ENCODE measurements at regions not wholly inside any gene's neighbourhood (a gene's known extent, or its start where the extent isn't known, plus 50 kb on each side); places are given as distances from the start of the nearest gene placed in this dataset.

DNA sequence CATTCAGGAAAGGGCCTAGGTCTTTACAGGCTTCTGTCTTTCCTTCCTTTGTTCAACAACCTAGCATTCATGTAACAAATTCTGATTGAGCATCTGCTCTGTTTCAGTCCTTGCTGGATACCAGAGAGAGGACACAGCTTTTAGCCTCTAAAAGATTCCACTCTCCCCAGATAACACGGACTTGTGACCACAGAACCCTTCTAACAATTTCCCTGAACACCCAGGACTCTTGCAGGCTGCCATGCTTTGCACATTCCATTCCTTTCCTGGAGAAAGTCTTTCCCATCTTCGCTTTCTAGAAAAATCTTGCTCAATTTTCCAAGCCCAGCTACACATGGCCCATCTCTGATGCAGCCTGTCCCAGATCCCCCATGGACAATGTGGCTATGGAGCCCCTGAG is 310.9 kb downstream of the ACTL7B start:
- Histone ChIP-seq H3K4me3 (ENCODE audit: insufficient read depth, low read depth, low read length) (no peak overlapping the region), H3K9me3 (ENCODE audit: insufficient read depth, low read depth, low read length) (no peaks in the 10 kb centered on the region), H3K27ac (ENCODE audit: low read depth, low read length) (no peak overlapping the region), H3K4me2 (ENCODE audit: low read length) (no peak overlapping the region), H4K20me1 (ENCODE audit: insufficient read depth, low read length) (no peaks in the 10 kb centered on the region), H3K36me3 (ENCODE audit: insufficient read depth, low read length) (no peaks in the 10 kb centered on the region), H3K27me3 (ENCODE audit: insufficient read depth, low read length) (no peaks in the 10 kb centered on the region), H2AFZ (ENCODE audit: low read depth, low read length) (no peak overlapping the region), H3K9ac (ENCODE audit: low read length) (no peak overlapping the region), H3K4me1 (ENCODE audit: insufficient read depth, low read length) (peaks cover 4% of the 10 kb centered on the region), H3K79me2 (ENCODE audit: insufficient read depth, low read length) (no peaks in the 10 kb centered on the region)
- FAIRE-seq = no peak
- Mint-ChIP-seq H3K27me3 (ENCODE audit: low read depth, unreplicated experiment) (peaks cover 1% of the 10 kb centered on the region), H3K4me3 (ENCODE audit: unreplicated experiment) (no peak overlapping the region), H3K9me3 (ENCODE audit: unreplicated experiment) (no peaks in the 10 kb centered on the region), H3K36me3 (ENCODE audit: low read depth, unreplicated experiment) (no peaks in the 10 kb centered on the region), H3K4me1 (ENCODE audit: low read depth, unreplicated experiment) (peaks cover 8% of the 10 kb centered on the region), H3K27ac (ENCODE audit: unreplicated experiment) (peak overlapping the region; percentile 29)
- DNase-seq (ENCODE audit: low read depth) = peak; percentile 52
- TF ChIP-seq EZH2 (IDR thresholded peaks at IDR 0.05; ENCODE audit: insufficient read depth, low read length) (no peak), CTCF (IDR thresholded peaks at IDR 0.05; ENCODE audit: insufficient read depth, low read depth, low read length) (no peak)

- H3K27ac ChIP-seq (ENCODE audit: low read depth, low read length) = no peak overlapping the region
- H3K9me3 ChIP-seq (ENCODE audit: insufficient read depth, low read depth, low read length) = peaks cover 2% of the 10 kb centered on the region
- no peak overlapping the region for H3K4me3 ChIP-seq (ENCODE audit: insufficient read depth, low read depth, low read length)
- Mint-ChIP-seq H3K27ac (ENCODE audit: unreplicated experiment) (no peak overlapping the region), H3K4me3 (ENCODE audit: unreplicated experiment) (no peak overlapping the region), H3K36me3 (ENCODE audit: low read depth, unreplicated experiment) (no peaks in the 10 kb centered on the region), H3K27me3 (ENCODE audit: low read depth, unreplicated experiment) (peaks cover 1% of the 10 kb centered on the region), H3K4me1 (ENCODE audit: low read depth, unreplicated experiment) (peaks cover 8% of the 10 kb centered on the region), H3K9me3 (ENCODE audit: unreplicated experiment) (peaks cover 2% of the 10 kb centered on the region)
- peak; percentile 35 for DNase-seq (ENCODE audit: low read depth)
- H3K4me1 ChIP-seq (ENCODE audit: insufficient read depth, low read length) = peaks cover 4% of the 10 kb centered on the region
- no peak overlapping the region for H2AFZ ChIP-seq (ENCODE audit: low read depth, low read length)
- peak overlapping the region; percentile 25 for H3K4me2 ChIP-seq (ENCODE audit: low read length)
- no peaks in the 10 kb centered on the region for H4K20me1 ChIP-seq (ENCODE audit: insufficient read depth, low read length)
- no peak for FAIRE-seq
- no peaks in the 10 kb centered on the region for H3K36me3 ChIP-seq (ENCODE audit: insufficient read depth, low read length)
- H3K9ac ChIP-seq (ENCODE audit: low read length) = no peak overlapping the region
- no peaks in the 10 kb centered on the region for H3K27me3 ChIP-seq (ENCODE audit: insufficient read depth, low read length)
- H3K79me2 ChIP-seq (ENCODE audit: insufficient read depth, low read length) = no peaks in the 10 kb centered on the region
- no peak for TF ChIP-seq EZH2 (IDR thresholded peaks at IDR 0.05; ENCODE audit: insufficient read depth, low read length)
Observed at GRCh38 chr9:108543251-108543778, 312.5 kb downstream of the ACTL7B start.

DNA sequence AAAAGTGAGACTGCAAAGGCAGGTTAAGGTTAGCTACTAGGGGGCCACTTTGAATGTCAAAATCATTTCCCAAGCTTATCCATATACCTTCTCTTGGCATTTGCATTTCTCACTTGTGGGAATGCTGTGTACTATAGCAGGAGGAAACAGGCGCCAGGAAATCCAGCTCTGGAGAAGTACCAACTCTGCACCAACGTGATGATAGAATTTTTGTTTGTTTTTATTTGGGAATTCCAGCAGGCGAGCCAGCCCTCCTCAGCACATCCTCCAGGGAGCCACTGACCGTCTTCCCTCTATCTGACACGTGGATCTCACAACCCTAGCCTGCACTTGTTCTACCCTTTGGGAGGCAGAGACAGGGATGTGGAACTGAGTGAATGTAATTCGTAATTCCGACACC is 318.0 kb downstream of the ACTL7B start:
- Histone ChIP-seq H3K79me2 (ENCODE audit: insufficient read depth, low read length) (no peaks in the 10 kb centered on the region), H3K4me3 (ENCODE audit: insufficient read depth, low read depth, low read length) (no peak overlapping the region), H3K4me1 (ENCODE audit: insufficient read depth, low read length) (peaks cover 17% of the 10 kb centered on the region), H3K9ac (ENCODE audit: low read length) (no peak overlapping the region), H3K9me3 (ENCODE audit: insufficient read depth, low read depth, low read length) (peaks cover 9% of the 10 kb centered on the region), H4K20me1 (ENCODE audit: insufficient read depth, low read length) (no peaks in the 10 kb centered on the region), H2AFZ (ENCODE audit: low read depth, low read length) (no peak overlapping the region), H3K27me3 (ENCODE audit: insufficient read depth, low read length) (no peaks in the 10 kb centered on the region), H3K36me3 (ENCODE audit: insufficient read depth, low read length) (no peaks in the 10 kb centered on the region), H3K4me2 (ENCODE audit: low read length) (no peak overlapping the region), H3K27ac (ENCODE audit: low read depth, low read length) (no peak overlapping the region)
- Mint-ChIP-seq H3K36me3 (ENCODE audit: low read depth, unreplicated experiment) (no peaks in the 10 kb centered on the region), H3K4me1 (ENCODE audit: low read depth, unreplicated experiment) (peaks cover 14% of the 10 kb centered on the region), H3K4me3 (ENCODE audit: unreplicated experiment) (no peak overlapping the region), H3K27me3 (ENCODE audit: low read depth, unreplicated experiment) (no peaks in the 10 kb centered on the region), H3K27ac (ENCODE audit: unreplicated experiment) (no peak overlapping the region), H3K9me3 (ENCODE audit: unreplicated experiment) (peaks cover 14% of the 10 kb centered on the region)
- TF ChIP-seq CTCF (IDR thresholded peaks at IDR 0.05; ENCODE audit: insufficient read depth, low read depth, low read length) = no peak
- no peak for TF ChIP-seq EZH2 (IDR thresholded peaks at IDR 0.05; ENCODE audit: insufficient read depth, low read length)
- FAIRE-seq (no peak), DNase-seq (ENCODE audit: low read depth) (no peak)

Data from astrocyte (in vitro differentiated cells and primary cell).